Endodermal cell (in vitro differentiated cells): ENCODE measurements at regions not wholly inside any gene's neighbourhood (a gene's known extent, or its start where the extent isn't known, plus 50 kb on each side); places are given as distances from the start of the nearest gene placed in this dataset.

Experiments used
- DNase-seq: peaks from one replicate; pipeline ENCODE4 v3.0.0-alpha.2; 2017
- H3K27ac ChIP-seq: 2 replicates; pipeline ENCODE4 v1.5.1; 2013; ENCODE audit warnings: mild to moderate bottlenecking, low read depth, low read length, moderate library complexity
- H3K27me3 ChIP-seq: 2 replicates; pipeline ENCODE4 v1.6.1; 2013; ENCODE audit warnings: mild to moderate bottlenecking, low read length, moderate library complexity; ENCODE audit not compliant: insufficient read depth, control insufficient read depth, poor library complexity, severe bottlenecking
- H3K36me3 ChIP-seq: 2 replicates; pipeline ENCODE4 v1.7.0; 2013; ENCODE audit warnings: mild to moderate bottlenecking, low read length, moderate library complexity; ENCODE audit not compliant: control insufficient read depth, insufficient read depth
- H3K4me1 ChIP-seq: one replicate; pipeline ENCODE4 v1.7.0; 2013; ENCODE audit warnings: low read length; ENCODE audit not compliant: control insufficient read depth, insufficient read depth
- H3K4me3 ChIP-seq: 2 replicates; pipeline ENCODE4 v1.5.1; 2013; ENCODE audit warnings: mild to moderate bottlenecking, low read length, moderate library complexity
- H3K9ac ChIP-seq: 2 replicates; pipeline ENCODE4 v1.6.1; 2013; ENCODE audit warnings: mild to moderate bottlenecking, low read length, moderate library complexity; ENCODE audit not compliant: poor library complexity, severe bottlenecking; ENCODE audit errors: extremely low read depth
- H3K9me3 ChIP-seq: 2 replicates; pipeline ENCODE4 v1.6.1; 2013; ENCODE audit warnings: mild to moderate bottlenecking, low read length, moderate library complexity; ENCODE audit not compliant: control insufficient read depth
- H3K27ac Mint-ChIP-seq: 2 replicates; pipeline ENCODE4 v1.8.0; 2020; ENCODE audit warnings: mixed read lengths
- H3K27me3 Mint-ChIP-seq: 2 replicates; pipeline ENCODE4 v1.8.0; 2021; ENCODE audit warnings: mild to moderate bottlenecking, mixed read lengths; ENCODE audit not compliant: insufficient read depth
- H3K36me3 Mint-ChIP-seq: 2 replicates; pipeline ENCODE4 v1.8.0; 2020; ENCODE audit warnings: low read depth, mixed read lengths
- H3K4me1 Mint-ChIP-seq: 2 replicates; pipeline ENCODE4 v1.8.0; 2020; ENCODE audit warnings: mixed read lengths
- H3K4me3 Mint-ChIP-seq: 2 replicates; pipeline ENCODE4 v1.8.0; 2020; ENCODE audit warnings: mild to moderate bottlenecking, moderate library complexity, mixed read lengths
- H3K9me3 Mint-ChIP-seq: 2 replicates; pipeline ENCODE4 v1.8.0; 2020; ENCODE audit warnings: mild to moderate bottlenecking, mixed read lengths
- CTCF ChIP-seq: fragments of 200-600 bp; sonication (generic); conservative IDR thresholded peaks from 2 replicates; pipeline ENCODE4 v1.5.0; 2021; ENCODE audit warnings: antibody characterized with exemption, mild to moderate bottlenecking
- WGBS, 2 experiments: methylation state at CpG; one replicate each; pipeline versions ENCODE4 v1.1.5 to v1.1.7; 2013; ENCODE audit warnings: missing lambda C conversion rate in 2 of 2, mixed read lengths in 1 of 2; ENCODE audit not compliant: insufficient coverage in 1 of 2, insufficient read length in 1 of 2; 5-methylcytosine and 5-hydroxymethylcytosine counted together

DNA sequence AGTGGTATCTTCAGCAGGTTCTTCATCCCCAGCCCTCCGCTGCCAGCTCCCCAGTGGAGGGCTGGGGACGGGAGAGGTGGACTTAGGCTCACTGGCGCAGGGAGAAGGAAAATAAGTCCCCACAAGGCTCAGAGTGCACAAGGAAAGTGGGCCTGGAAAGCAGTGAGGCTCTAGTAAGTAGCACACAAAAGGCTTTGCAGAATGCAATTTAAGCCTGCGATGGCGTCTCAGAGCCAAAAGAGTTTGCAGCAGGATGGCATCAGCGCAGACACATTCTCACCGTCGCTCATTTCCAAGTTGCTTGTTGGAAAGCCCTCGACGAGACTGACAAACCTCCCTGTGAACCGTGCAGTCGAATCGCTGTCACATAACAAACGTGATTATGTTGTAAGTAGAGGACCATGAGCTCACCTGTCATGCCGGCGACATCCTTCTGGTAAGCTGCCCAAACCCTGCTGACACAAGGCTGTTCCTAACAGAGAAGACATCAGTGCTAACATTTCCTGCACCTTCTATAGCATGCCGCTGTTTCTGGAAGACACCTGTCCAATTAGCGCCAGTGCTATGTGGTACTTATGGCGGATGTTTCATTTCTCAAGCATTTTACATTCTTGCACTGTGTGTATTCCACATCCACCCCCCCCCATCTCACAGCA is 98.3 kb upstream of the NPVF start:
- DNase-seq = no peak

DNA sequence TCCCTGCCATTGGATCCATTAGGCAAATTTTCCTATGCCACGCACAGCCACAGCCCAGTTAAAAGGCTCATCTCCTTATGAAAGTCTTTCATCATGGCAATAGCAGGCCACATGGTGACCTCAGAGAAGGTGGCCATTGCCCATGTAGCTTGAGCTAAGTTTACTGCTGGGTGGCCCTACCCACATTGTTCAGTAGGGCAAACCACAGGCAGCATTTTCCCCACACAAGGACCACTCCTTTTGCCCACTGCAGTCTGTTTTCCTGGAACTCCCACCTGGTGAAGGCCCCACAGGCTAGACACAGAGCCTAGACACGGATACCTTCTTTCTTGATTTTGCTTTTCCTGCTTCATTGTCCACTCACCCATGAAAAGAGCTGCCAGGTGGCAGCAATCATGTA is 101.5 kb upstream of the NPVF start:
- Mint-ChIP-seq H3K9me3 (no peaks in the 10 kb centered on the region), H3K36me3 (no peaks in the 10 kb centered on the region), H3K27ac (no peak overlapping the region), H3K27me3 (no peaks in the 10 kb centered on the region), H3K4me3 (no peak overlapping the region), H3K4me1 (no peaks in the 10 kb centered on the region)
- no peak overlapping the region for H3K27ac ChIP-seq
- H3K9ac ChIP-seq = no peak overlapping the region
- no peaks in the 10 kb centered on the region for H3K36me3 ChIP-seq
- H3K9me3 ChIP-seq = no peaks in the 10 kb centered on the region
- no peaks in the 10 kb centered on the region for H3K4me1 ChIP-seq
- H3K27me3 ChIP-seq = no peaks in the 10 kb centered on the region
- WGBS, 2 experiments = 91 to 100% methylated on average over 1 to 2 of the region's 2 CpGs
- DNase-seq = no peak
- TF ChIP-seq CTCF = no peak
- no peak overlapping the region for H3K4me3 ChIP-seq

More for the DNA sequence above, 98.3 kb upstream of the NPVF start:
- Mint-ChIP-seq H3K27ac (no peak overlapping the region), H3K36me3 (no peaks in the 10 kb centered on the region), H3K4me3 (no peak overlapping the region), H3K4me1 (peaks cover 5% of the 10 kb centered on the region), H3K9me3 (no peaks in the 10 kb centered on the region), H3K27me3 (peaks cover 2% of the 10 kb centered on the region)
- H3K27ac ChIP-seq = no peak overlapping the region
- no peaks in the 10 kb centered on the region for H3K27me3 ChIP-seq
- H3K4me3 ChIP-seq = no peak overlapping the region
- 93 to 96% methylated on average over 19 of the region's 19 CpGs for WGBS, 2 experiments
- H3K36me3 ChIP-seq = no peaks in the 10 kb centered on the region
- no peak for TF ChIP-seq CTCF
- no peak overlapping the region for H3K9ac ChIP-seq
- no peaks in the 10 kb centered on the region for H3K9me3 ChIP-seq
- H3K4me1 ChIP-seq = no peaks in the 10 kb centered on the region

DNA sequence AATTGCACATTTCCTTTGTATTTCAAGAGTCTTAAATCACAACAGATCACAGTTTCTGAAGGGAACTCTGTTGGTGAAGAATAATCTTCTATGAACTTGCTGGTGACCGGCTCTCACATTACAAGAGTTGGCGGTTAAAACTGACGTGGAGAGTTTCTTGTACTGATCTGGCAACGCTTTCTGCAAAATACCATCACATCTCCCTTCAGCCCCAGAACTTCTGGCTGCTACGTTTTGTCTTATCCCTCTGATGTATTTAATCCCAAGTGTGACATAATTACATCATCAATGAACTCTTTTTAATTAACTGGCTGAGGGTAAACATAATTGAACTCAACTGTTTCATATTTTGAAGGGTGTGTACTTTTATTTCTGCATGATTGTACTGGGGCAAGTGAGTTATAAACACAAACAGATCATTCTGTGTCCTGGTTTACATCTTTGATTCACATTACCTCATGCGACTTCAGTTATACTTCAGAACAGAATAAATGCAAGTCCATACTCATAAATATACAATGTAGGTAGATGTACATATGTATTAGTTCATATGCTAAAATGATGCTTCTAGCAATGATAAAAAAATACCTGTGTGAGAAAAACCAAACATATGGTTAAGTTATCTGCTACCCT is 105.1 kb upstream of the NPVF start:
- no peak overlapping the region for H3K4me3 ChIP-seq
- H3K9me3 Mint-ChIP-seq = no peaks in the 10 kb centered on the region

More for the DNA sequence above, 105.1 kb upstream of the NPVF start:
- Mint-ChIP-seq H3K36me3 (no peaks in the 10 kb centered on the region), H3K4me3 (no peak overlapping the region), H3K4me1 (no peaks in the 10 kb centered on the region), H3K27me3 (no peaks in the 10 kb centered on the region), H3K27ac (no peak overlapping the region)
- no peak for TF ChIP-seq CTCF
- 92 to 100% methylated on average over 5 of the region's 6 CpGs for WGBS, 2 experiments
- no peaks in the 10 kb centered on the region for H3K36me3 ChIP-seq
- H3K9me3 ChIP-seq = no peaks in the 10 kb centered on the region
- no peak overlapping the region for H3K27ac ChIP-seq
- no peaks in the 10 kb centered on the region for H3K4me1 ChIP-seq
- H3K9ac ChIP-seq = no peak overlapping the region
- no peaks in the 10 kb centered on the region for H3K27me3 ChIP-seq
- no peak for DNase-seq
